ENCODE measurements at regions not wholly inside any gene's neighbourhood (a gene's known extent, or its start where the extent isn't known, plus 50 kb on each side); places are given as distances from the start of the nearest gene placed in this dataset.

GRCh38 chr10:78997635-78998618, 70.8 kb upstream of the ZMIZ1 start:
- TF ChIP-seq SUZ12 (IDR thresholded peaks at IDR 0.05; ENCODE audit: extremely low read depth, insufficient read depth, insufficient read length) = no peak
- no peak for TF ChIP-seq ZNF274 (IDR thresholded peaks at IDR 0.05; ENCODE audit: low read depth, low read length)
